ENCODE measurements at regions not wholly inside any gene's neighbourhood (a gene's known extent, or its start where the extent isn't known, plus 50 kb on each side); places are given as distances from the start of the nearest gene placed in this dataset.
A peak's percentile ranks its signal among the peaks of the same experiment; 100 is the strongest.

GRCh38 chr1:209417761-209418160 lies 165.8 kb upstream of the CAMK1G start:
- H3K9me3 ChIP-seq (ENCODE audit: control insufficient read depth, insufficient read depth, low read length) = no peaks in the 10 kb centered on the region
- no peaks in the 10 kb centered on the region for H3K36me3 ChIP-seq (ENCODE audit: insufficient read depth, low read length)
- peaks cover 25% of the 10 kb centered on the region for H3K4me1 ChIP-seq (ENCODE audit: insufficient read depth, low read length)
- no peak overlapping the region for H3K9ac ChIP-seq (ENCODE audit: low read depth, low read length)

DNA sequence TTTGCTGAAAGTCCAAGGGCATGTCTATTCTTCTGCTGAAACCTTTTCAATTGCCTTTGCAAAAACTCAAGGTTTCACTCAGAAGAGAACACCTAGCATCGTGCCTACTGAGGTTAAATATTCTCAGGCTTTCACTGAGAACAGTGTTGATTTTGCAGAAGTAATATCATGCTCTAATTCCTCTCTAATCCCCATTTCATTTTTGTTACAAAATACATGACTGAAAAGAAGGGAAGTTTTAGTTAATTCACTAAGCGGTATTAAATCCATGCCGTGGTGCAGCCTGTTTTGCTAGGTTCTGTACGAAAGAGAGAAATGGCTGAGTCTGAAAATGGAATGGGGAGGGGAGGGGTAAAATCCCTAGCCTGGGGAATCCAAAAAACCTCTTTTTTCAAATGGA lies 163.2 kb upstream of the CAMK1G start:
- Histone ChIP-seq H3K9ac (ENCODE audit: low read depth, low read length) (no peak overlapping the region), H3K9me3 (ENCODE audit: control insufficient read depth, insufficient read depth, low read length) (no peaks in the 10 kb centered on the region), H3K36me3 (ENCODE audit: insufficient read depth, low read length) (no peaks in the 10 kb centered on the region), H3K4me1 (ENCODE audit: insufficient read depth, low read length) (peaks cover 28% of the 10 kb centered on the region)

GRCh38 chr1:209421186-209421585 lies 162.3 kb upstream of the CAMK1G start:
- Histone ChIP-seq H3K36me3 (ENCODE audit: insufficient read depth, low read length) (no peaks in the 10 kb centered on the region), H3K9ac (ENCODE audit: low read depth, low read length) (no peak overlapping the region), H3K4me1 (ENCODE audit: insufficient read depth, low read length) (peaks cover 22% of the 10 kb centered on the region), H3K9me3 (ENCODE audit: control insufficient read depth, insufficient read depth, low read length) (no peaks in the 10 kb centered on the region)

GRCh38 chr1:209421978-209422680 lies 161.4 kb upstream of the CAMK1G start:
- H3K4me1 ChIP-seq (ENCODE audit: insufficient read depth, low read length) = peaks cover 23% of the 10 kb centered on the region

GRCh38 chr1:209425959-209426358 lies 157.6 kb upstream of the CAMK1G start:
- Histone ChIP-seq H3K36me3 (ENCODE audit: insufficient read depth, low read length) (peaks cover 16% of the 10 kb centered on the region; the same call in 1 of the 2 replicates), H3K4me1 (ENCODE audit: insufficient read depth, low read length) (peaks cover 30% of the 10 kb centered on the region), H3K9ac (ENCODE audit: low read depth, low read length) (no peak overlapping the region), H3K9me3 (ENCODE audit: control insufficient read depth, insufficient read depth, low read length) (no peaks in the 10 kb centered on the region)

More at GRCh38 chr1:209421978-209422680, 161.4 kb upstream of the CAMK1G start:
- Histone ChIP-seq H3K36me3 (ENCODE audit: insufficient read depth, low read length) (no peaks in the 10 kb centered on the region), H3K9me3 (ENCODE audit: control insufficient read depth, insufficient read depth, low read length) (no peaks in the 10 kb centered on the region), H3K9ac (ENCODE audit: low read depth, low read length) (no peak overlapping the region)

- Histone ChIP-seq H3K4me1 (ENCODE audit: insufficient read depth, low read length) (peaks cover 33% of the 10 kb centered on the region), H3K9me3 (ENCODE audit: control insufficient read depth, insufficient read depth, low read length) (no peaks in the 10 kb centered on the region), H3K9ac (ENCODE audit: low read depth, low read length) (peak overlapping the region; percentile 63; the same call in 1 of the 2 replicates), H3K36me3 (ENCODE audit: insufficient read depth, low read length) (peaks cover 25% of the 10 kb centered on the region; the same call in 1 of the 2 replicates)
Observed at GRCh38 chr1:209427277-209427676, 156.2 kb upstream of the CAMK1G start.

GRCh38 chr1:209427811-209428210 lies 155.7 kb upstream of the CAMK1G start:
- Histone ChIP-seq H3K9me3 (ENCODE audit: control insufficient read depth, insufficient read depth, low read length) (no peaks in the 10 kb centered on the region), H3K4me1 (ENCODE audit: insufficient read depth, low read length) (peaks cover 38% of the 10 kb centered on the region), H3K36me3 (ENCODE audit: insufficient read depth, low read length) (peaks cover 25% of the 10 kb centered on the region; the same call in 1 of the 2 replicates), H3K9ac (ENCODE audit: low read depth, low read length) (peak overlapping the region; percentile 63)

GRCh38 chr1:209428241-209428921 lies 155.1 kb upstream of the CAMK1G start:
- Histone ChIP-seq H3K9ac (ENCODE audit: low read depth, low read length) (peak overlapping the region; percentile 83), H3K4me1 (ENCODE audit: insufficient read depth, low read length) (peaks cover 41% of the 10 kb centered on the region), H3K9me3 (ENCODE audit: control insufficient read depth, insufficient read depth, low read length) (no peaks in the 10 kb centered on the region), H3K36me3 (ENCODE audit: insufficient read depth, low read length) (peaks cover 25% of the 10 kb centered on the region; the same call in 1 of the 2 replicates)

GRCh38 chr1:209429611-209430010 lies 153.9 kb upstream of the CAMK1G start:
- H3K9me3 ChIP-seq (ENCODE audit: control insufficient read depth, insufficient read depth, low read length) = no peaks in the 10 kb centered on the region
- H3K36me3 ChIP-seq (ENCODE audit: insufficient read depth, low read length) = peaks cover 25% of the 10 kb centered on the region; the same call in 1 of the 2 replicates
- peaks cover 45% of the 10 kb centered on the region for H3K4me1 ChIP-seq (ENCODE audit: insufficient read depth, low read length)
- H3K9ac ChIP-seq (ENCODE audit: low read depth, low read length) = peak overlapping the region; percentile 83

DNA sequence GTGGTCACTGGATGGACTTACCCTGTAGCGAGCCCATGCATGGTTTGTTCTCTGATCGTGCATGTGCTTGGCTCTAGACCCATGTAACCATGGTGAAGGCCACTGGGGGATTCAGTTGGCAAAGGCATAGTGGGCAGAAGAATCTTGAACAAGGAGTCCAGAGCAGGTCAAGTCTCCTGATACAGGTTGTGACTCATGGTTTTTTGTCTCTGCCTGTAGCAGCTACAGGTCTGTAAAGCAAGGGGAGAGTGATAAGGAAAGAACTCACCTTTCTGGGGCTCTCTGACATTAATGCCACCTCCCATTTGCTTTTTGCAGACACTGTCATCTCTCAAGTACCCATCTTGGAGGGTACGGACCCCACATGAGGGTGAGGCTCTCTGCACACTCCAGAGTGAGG lies 153.4 kb upstream of the CAMK1G start:
- no peaks in the 10 kb centered on the region for H3K9me3 ChIP-seq (ENCODE audit: control insufficient read depth, insufficient read depth, low read length)
- H3K9ac ChIP-seq (ENCODE audit: low read depth, low read length) = peak overlapping the region; percentile 83
- H3K4me1 ChIP-seq (ENCODE audit: insufficient read depth, low read length) = peaks cover 50% of the 10 kb centered on the region
- H3K36me3 ChIP-seq (ENCODE audit: insufficient read depth, low read length) = peaks cover 25% of the 10 kb centered on the region; the same call in 1 of the 2 replicates

DNA sequence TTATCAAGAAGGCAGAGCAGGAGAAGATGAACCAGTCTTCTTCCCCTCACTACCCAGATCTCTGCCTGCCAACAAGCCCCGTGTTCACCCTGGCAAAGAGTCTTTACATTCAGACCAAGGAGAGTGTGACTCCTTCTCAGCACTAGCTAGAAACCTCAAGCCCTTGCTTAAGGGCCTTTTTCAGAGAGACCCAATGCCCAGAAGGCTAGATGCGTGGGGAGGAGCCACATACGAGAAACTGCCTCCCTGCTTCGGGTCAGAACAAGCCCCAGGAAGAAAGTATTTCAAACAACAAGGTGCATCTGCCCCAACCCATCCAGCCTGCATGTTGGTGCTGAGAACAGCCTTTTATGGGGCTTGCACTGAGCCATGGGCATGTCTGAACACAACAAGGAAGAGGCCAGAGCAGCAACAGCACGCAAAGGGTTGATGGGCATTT lies 152.7 kb upstream of the CAMK1G start:
- H3K4me1 ChIP-seq (ENCODE audit: insufficient read depth, low read length) = peaks cover 55% of the 10 kb centered on the region
- no peaks in the 10 kb centered on the region for H3K9me3 ChIP-seq (ENCODE audit: control insufficient read depth, insufficient read depth, low read length)
- H3K36me3 ChIP-seq (ENCODE audit: insufficient read depth, low read length) = peaks cover 25% of the 10 kb centered on the region; the same call in 1 of the 2 replicates
- H3K9ac ChIP-seq (ENCODE audit: low read depth, low read length) = peak overlapping the region; percentile 83

DNA sequence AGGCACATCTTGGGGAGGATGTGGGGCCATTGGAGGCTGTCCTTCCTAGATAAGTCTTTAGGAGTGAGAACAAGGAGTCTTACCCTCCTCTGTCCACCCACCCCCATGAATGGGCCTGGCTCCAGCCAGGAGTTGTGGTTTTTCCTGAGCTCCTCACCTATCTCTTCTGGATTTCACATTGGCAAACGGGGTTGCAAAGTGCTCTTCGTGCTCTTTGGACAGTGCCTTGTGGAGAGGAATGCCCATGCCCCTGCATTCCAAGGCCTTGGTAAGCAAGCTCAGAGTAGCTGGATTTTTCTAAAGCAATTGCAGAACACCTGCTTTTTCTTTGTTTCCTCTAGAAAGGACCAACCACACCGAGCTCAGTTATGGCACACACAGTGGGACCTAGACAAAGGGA lies 152.1 kb upstream of the CAMK1G start:
- Histone ChIP-seq H3K36me3 (ENCODE audit: insufficient read depth, low read length) (peaks cover 25% of the 10 kb centered on the region; the same call in 1 of the 2 replicates), H3K4me1 (ENCODE audit: insufficient read depth, low read length) (peaks cover 61% of the 10 kb centered on the region), H3K9me3 (ENCODE audit: control insufficient read depth, insufficient read depth, low read length) (no peaks in the 10 kb centered on the region), H3K9ac (ENCODE audit: low read depth, low read length) (peak overlapping the region; percentile 83; the same call in 1 of the 2 replicates)

DNA sequence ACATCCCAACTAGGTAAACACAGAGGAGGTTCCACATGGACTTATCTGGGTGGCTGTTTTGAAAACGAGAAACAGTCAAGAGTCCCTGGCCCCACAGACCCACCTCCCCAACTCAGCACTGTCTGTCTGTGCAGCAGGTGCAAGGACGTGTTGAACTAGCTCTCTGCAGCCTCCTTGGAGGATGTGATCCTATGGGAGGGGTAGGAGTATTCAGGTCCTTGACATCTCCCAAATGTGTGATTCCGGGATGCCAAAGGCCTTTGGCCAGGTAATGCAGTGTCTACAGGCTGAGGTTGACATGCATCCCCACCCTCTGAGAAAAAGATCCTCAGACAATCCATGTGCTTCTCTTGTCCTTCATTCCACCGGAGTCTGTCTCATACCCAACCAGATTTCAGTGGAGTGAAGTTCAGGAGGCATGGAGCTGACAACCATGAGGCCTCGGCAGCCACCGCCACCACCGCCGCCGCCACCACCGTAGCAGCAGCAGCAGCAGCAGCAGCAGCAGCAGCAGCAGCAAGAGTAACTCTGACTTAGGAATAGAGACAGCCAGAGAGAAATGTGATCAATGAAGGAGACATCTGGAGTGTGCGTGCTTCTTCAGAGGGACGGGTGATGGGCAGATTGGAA lies 151.6 kb upstream of the CAMK1G start:
- Histone ChIP-seq H3K36me3 (ENCODE audit: insufficient read depth, low read length) (peaks cover 25% of the 10 kb centered on the region; the same call in 1 of the 2 replicates), H3K4me1 (ENCODE audit: insufficient read depth, low read length) (peaks cover 59% of the 10 kb centered on the region), H3K9ac (ENCODE audit: low read depth, low read length) (peak overlapping the region; percentile 14; the same call in 1 of the 2 replicates), H3K9me3 (ENCODE audit: control insufficient read depth, insufficient read depth, low read length) (no peaks in the 10 kb centered on the region)

DNA sequence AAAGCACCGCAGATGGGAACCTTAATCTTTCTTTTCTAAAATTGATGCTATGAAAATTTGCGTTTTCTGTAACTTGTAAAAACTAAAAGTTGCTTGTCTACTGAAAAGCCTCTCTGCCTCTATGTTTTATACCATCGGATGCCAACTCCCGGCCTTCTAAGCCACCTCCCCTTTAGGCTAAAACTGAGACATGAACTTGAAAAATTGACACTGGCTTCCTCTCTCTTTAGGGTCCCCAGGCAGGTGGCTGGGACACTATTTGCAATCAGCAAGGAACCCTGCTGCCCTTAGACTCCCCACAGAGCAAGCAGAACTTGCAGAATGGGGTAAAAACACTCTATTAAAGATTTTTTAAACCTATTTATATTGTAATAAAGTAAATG lies 151.1 kb upstream of the CAMK1G start:
- Histone ChIP-seq H3K36me3 (ENCODE audit: insufficient read depth, low read length) (peaks cover 25% of the 10 kb centered on the region; the same call in 1 of the 2 replicates), H3K4me1 (ENCODE audit: insufficient read depth, low read length) (peaks cover 54% of the 10 kb centered on the region), H3K9me3 (ENCODE audit: control insufficient read depth, insufficient read depth, low read length) (no peaks in the 10 kb centered on the region), H3K9ac (ENCODE audit: low read depth, low read length) (no peak overlapping the region)

Measured in ES-I3 (cell line).